ENCODE measurements at regions not wholly inside any gene's neighbourhood (a gene's known extent, or its start where the extent isn't known, plus 50 kb on each side); places are given as distances from the start of the nearest gene placed in this dataset.
"Not testable (repeated sequence)": the region's sequence is repeated elsewhere in the genome, so short reads cannot be mapped to it uniquely, and the experiment has no call there.

- DNase-seq, result no peak
These were observed 86.9 kb upstream of the KCNE2 start for GRCh38 chr21:34276711-34277425.

- DNase-seq, result no peak
These were observed 85.4 kb upstream of the KCNE2 start for GRCh38 chr21:34278451-34278850.

- no peak for DNase-seq
These were observed 84.5 kb upstream of the KCNE2 start for GRCh38 chr21:34279285-34279684.

- no peak for DNase-seq
These were observed 83.9 kb upstream of the KCNE2 start for GRCh38 chr21:34279883-34280282.

- DNase-seq, result no peak
These were observed 83.4 kb upstream of the KCNE2 start for GRCh38 chr21:34280389-34280795.

- DNase-seq, result no peak
These were observed 82.8 kb upstream of the KCNE2 start for GRCh38 chr21:34280959-34281358.

- no peak for DNase-seq
These were observed 81.6 kb upstream of the KCNE2 start for GRCh38 chr21:34282223-34282622.

GRCh38 chr21:34284666-34285065 is 79.1 kb upstream of the KCNE2 start:
- no peak for DNase-seq

GRCh38 chr21:34288042-34288441 is 75.8 kb upstream of the KCNE2 start:
- not testable (repeated sequence) for DNase-seq

- no peak for DNase-seq
These were observed 74.0 kb upstream of the KCNE2 start for GRCh38 chr21:34289856-34290255.

GRCh38 chr21:34296878-34297277 is 66.9 kb upstream of the KCNE2 start:
- no peak for DNase-seq

GRCh38 chr21:34298534-34299167 is 65.2 kb upstream of the KCNE2 start:
- DNase-seq, result no peak

GRCh38 chr21:34299168-34299539 is 64.7 kb upstream of the KCNE2 start:
- no peak for DNase-seq

GRCh38 chr21:34302521-34302920 is 61.3 kb upstream of the KCNE2 start:
- no peak for DNase-seq

GRCh38 chr21:34305605-34306604 is 57.9 kb upstream of the KCNE2 start:
- DNase-seq, result no peak

GRCh38 chr21:34307991-34308532 is 55.7 kb upstream of the KCNE2 start:
- no peak for DNase-seq

- DNase-seq, result no peak
These were observed 52.1 kb upstream of the KCNE2 start for GRCh38 chr21:34311561-34312330.

GRCh38 chr21:34313116-34313515 is 50.7 kb upstream of the KCNE2 start:
- DNase-seq, result peak; percentile 66

All from NCI-H226 (cell line).